ENCODE measurements at regions not wholly inside any gene's neighbourhood (a gene's known extent, or its start where the extent isn't known, plus 50 kb on each side); places are given as distances from the start of the nearest gene placed in this dataset.

DNA sequence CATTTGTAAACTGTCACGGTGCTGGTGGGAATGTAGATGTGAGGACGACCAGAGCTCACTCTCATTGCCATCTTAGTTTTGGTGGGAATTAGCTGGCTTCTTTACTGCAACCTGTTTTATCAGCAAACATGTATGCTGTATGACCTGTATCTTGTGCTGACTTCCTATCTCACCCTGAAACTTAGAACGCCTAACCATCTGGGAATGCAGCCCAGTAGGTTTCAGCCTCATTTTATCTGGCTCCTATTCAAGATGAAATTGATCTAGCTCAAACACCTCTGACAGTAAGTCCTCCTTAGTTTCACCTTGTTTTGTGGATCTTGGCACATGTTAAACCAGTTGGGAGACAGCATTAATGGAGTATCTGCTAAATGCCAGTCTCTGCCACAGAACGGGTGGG is 174.6 kb downstream of the HLX start:
- BruUV-seq (replicated peaks), result no TSS peak
- intact Hi-C loops (cut with micrococcal nuclease) (no loop called here), dilution Hi-C loops (cut with MboI; ENCODE audit: extremely low pct_ligation_motif_present, low sequenced_read_pairs) (no loop called here)
- ChIA-PET CTCF (no interaction called here), POLR2A (no interaction called here)
- Histone ChIP-seq H2AFZ (ENCODE audit: low read depth, low read length) (no peak overlapping the region), H3K4me2 (ENCODE audit: insufficient read depth, low read length) (no peak overlapping the region), H3K9ac (replicated peaks; ENCODE audit: extremely low read depth, insufficient read depth, low read length) (no peak overlapping the region), H3K9me3 (replicated peaks; ENCODE audit: control insufficient read depth, insufficient read depth, low read length) (no peaks in the 10 kb centered on the region), H3K4me3 (replicated peaks in 1 of 3; ENCODE audit: insufficient read depth in 1 of 3, low read depth in 1 of 3, low read length in 3 of 3) (no peak overlapping the region), H3K27ac (ENCODE audit: insufficient read depth, low read depth, low read length) (no peak overlapping the region), H3K79me2 (ENCODE audit: control insufficient read depth, insufficient read depth, low read length) (no peaks in the 10 kb centered on the region), H4K20me1 (replicated peaks; ENCODE audit: control insufficient read depth, extremely low read depth, insufficient read depth, low read length) (no peaks in the 10 kb centered on the region), H3K27me3 (ENCODE audit: control insufficient read depth in 2 of 2, insufficient read depth in 2 of 2, low read length in 2 of 2) (no peaks in the 10 kb centered on the region), H3K4me1 (ENCODE audit: control insufficient read depth, extremely low read depth, insufficient read depth, low read length) (no peaks in the 10 kb centered on the region), H3K9me1 (replicated peaks; ENCODE audit: control insufficient read depth, extremely low read depth, insufficient read depth, low read length) (no peaks in the 10 kb centered on the region), H3K36me3 (ENCODE audit: control insufficient read depth in 2 of 2, extremely low read depth in 1 of 2, insufficient read depth in 2 of 2, low read length in 2 of 2) (no peaks in the 10 kb centered on the region)
- FAIRE-seq, result no peak
- no peak for DNase-seq (ENCODE audit: low read depth, low spot score)
- TF ChIP-seq JUN (IDR thresholded peaks at IDR 0.05; ENCODE audit: borderline replicate concordance, insufficient read depth, insufficient read length, low read depth) (no peak), POLR2A (IDR thresholded peaks at IDR 0.05; ENCODE audit: low read depth, low read length) (no peak), POLR2AphosphoS5 (IDR thresholded peaks at IDR 0.05; ENCODE audit: insufficient read depth, low read depth, low read length) (no peak), GATA2 (IDR thresholded peaks at IDR 0.05; ENCODE audit: insufficient read depth, insufficient read length, low read depth, low read length) (no peak), MYC (IDR thresholded peaks at IDR 0.05; ENCODE audit: low read depth, low read length) (no peak), FOS (IDR thresholded peaks at IDR 0.05; ENCODE audit: borderline replicate concordance, insufficient read depth, low read length) (no peak), EZH2 (IDR thresholded peaks at IDR 0.05; ENCODE audit: borderline replicate concordance, low read depth, low read length, severe bottlenecking) (no peak)
- TF ChIP-seq, protein P1, sequence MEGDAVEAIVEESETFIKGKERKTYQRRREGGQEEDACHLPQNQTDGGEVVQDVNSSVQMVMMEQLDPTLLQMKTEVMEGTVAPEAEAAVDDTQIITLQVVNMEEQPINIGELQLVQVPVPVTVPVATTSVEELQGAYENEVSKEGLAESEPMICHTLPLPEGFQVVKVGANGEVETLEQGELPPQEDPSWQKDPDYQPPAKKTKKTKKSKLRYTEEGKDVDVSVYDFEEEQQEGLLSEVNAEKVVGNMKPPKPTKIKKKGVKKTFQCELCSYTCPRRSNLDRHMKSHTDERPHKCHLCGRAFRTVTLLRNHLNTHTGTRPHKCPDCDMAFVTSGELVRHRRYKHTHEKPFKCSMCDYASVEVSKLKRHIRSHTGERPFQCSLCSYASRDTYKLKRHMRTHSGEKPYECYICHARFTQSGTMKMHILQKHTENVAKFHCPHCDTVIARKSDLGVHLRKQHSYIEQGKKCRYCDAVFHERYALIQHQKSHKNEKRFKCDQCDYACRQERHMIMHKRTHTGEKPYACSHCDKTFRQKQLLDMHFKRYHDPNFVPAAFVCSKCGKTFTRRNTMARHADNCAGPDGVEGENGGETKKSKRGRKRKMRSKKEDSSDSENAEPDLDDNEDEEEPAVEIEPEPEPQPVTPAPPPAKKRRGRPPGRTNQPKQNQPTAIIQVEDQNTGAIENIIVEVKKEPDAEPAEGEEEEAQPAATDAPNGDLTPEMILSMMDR (IDR thresholded peaks at IDR 0.05; ENCODE audit: extremely low read depth in 1 of 2, insufficient read depth in 1 of 2, low read depth in 1 of 2, low read length in 2 of 2), result no peak
- TF ChIP-seq, protein P2, sequence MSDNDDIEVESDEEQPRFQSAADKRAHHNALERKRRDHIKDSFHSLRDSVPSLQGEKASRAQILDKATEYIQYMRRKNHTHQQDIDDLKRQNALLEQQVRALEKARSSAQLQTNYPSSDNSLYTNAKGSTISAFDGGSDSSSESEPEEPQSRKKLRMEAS (IDR thresholded peaks at IDR 0.05; ENCODE audit: insufficient read depth, insufficient read length), result no peak
